ENCODE measurements at regions not wholly inside any gene's neighbourhood (a gene's known extent, or its start where the extent isn't known, plus 50 kb on each side); places are given as distances from the start of the nearest gene placed in this dataset.

- TF ChIP-seq, protein P1, sequence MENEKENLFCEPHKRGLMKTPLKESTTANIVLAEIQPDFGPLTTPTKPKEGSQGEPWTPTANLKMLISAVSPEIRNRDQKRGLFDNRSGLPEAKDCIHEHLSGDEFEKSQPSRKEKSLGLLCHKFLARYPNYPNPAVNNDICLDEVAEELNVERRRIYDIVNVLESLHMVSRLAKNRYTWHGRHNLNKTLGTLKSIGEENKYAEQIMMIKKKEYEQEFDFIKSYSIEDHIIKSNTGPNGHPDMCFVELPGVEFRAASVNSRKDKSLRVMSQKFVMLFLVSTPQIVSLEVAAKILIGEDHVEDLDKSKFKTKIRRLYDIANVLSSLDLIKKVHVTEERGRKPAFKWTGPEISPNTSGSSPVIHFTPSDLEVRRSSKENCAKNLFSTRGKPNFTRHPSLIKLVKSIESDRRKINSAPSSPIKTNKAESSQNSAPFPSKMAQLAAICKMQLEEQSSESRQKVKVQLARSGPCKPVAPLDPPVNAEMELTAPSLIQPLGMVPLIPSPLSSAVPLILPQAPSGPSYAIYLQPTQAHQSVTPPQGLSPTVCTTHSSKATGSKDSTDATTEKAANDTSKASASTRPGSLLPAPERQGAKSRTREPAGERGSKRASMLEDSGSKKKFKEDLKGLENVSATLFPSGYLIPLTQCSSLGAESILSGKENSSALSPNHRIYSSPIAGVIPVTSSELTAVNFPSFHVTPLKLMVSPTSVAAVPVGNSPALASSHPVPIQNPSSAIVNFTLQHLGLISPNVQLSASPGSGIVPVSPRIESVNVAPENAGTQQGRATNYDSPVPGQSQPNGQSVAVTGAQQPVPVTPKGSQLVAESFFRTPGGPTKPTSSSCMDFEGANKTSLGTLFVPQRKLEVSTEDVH (IDR thresholded peaks at IDR 0.05; ENCODE audit: low read depth, partially characterized antibody): no peak
- TF ChIP-seq, protein P2, sequence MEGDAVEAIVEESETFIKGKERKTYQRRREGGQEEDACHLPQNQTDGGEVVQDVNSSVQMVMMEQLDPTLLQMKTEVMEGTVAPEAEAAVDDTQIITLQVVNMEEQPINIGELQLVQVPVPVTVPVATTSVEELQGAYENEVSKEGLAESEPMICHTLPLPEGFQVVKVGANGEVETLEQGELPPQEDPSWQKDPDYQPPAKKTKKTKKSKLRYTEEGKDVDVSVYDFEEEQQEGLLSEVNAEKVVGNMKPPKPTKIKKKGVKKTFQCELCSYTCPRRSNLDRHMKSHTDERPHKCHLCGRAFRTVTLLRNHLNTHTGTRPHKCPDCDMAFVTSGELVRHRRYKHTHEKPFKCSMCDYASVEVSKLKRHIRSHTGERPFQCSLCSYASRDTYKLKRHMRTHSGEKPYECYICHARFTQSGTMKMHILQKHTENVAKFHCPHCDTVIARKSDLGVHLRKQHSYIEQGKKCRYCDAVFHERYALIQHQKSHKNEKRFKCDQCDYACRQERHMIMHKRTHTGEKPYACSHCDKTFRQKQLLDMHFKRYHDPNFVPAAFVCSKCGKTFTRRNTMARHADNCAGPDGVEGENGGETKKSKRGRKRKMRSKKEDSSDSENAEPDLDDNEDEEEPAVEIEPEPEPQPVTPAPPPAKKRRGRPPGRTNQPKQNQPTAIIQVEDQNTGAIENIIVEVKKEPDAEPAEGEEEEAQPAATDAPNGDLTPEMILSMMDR (IDR thresholded peaks at IDR 0.05 in 2 of 3, conservative IDR thresholded peaks at IDR 0.05 in 1 of 3; ENCODE audit: control insufficient read depth in 2 of 3, extremely low read depth in 1 of 3, insufficient read depth in 1 of 3, low read depth in 3 of 3, low read length in 3 of 3): no peak
- TF ChIP-seq KAT2A (conservative IDR thresholded peaks at IDR 0.05; ENCODE audit: control insufficient read depth, low read depth, low read length) (no peak), ZZZ3 (IDR thresholded peaks at IDR 0.05; ENCODE audit: control insufficient read depth, insufficient read length, low read depth) (no peak), EED (IDR thresholded peaks at IDR 0.05; ENCODE audit: low read depth) (no peak)
- TF ChIP-seq, protein P3, sequence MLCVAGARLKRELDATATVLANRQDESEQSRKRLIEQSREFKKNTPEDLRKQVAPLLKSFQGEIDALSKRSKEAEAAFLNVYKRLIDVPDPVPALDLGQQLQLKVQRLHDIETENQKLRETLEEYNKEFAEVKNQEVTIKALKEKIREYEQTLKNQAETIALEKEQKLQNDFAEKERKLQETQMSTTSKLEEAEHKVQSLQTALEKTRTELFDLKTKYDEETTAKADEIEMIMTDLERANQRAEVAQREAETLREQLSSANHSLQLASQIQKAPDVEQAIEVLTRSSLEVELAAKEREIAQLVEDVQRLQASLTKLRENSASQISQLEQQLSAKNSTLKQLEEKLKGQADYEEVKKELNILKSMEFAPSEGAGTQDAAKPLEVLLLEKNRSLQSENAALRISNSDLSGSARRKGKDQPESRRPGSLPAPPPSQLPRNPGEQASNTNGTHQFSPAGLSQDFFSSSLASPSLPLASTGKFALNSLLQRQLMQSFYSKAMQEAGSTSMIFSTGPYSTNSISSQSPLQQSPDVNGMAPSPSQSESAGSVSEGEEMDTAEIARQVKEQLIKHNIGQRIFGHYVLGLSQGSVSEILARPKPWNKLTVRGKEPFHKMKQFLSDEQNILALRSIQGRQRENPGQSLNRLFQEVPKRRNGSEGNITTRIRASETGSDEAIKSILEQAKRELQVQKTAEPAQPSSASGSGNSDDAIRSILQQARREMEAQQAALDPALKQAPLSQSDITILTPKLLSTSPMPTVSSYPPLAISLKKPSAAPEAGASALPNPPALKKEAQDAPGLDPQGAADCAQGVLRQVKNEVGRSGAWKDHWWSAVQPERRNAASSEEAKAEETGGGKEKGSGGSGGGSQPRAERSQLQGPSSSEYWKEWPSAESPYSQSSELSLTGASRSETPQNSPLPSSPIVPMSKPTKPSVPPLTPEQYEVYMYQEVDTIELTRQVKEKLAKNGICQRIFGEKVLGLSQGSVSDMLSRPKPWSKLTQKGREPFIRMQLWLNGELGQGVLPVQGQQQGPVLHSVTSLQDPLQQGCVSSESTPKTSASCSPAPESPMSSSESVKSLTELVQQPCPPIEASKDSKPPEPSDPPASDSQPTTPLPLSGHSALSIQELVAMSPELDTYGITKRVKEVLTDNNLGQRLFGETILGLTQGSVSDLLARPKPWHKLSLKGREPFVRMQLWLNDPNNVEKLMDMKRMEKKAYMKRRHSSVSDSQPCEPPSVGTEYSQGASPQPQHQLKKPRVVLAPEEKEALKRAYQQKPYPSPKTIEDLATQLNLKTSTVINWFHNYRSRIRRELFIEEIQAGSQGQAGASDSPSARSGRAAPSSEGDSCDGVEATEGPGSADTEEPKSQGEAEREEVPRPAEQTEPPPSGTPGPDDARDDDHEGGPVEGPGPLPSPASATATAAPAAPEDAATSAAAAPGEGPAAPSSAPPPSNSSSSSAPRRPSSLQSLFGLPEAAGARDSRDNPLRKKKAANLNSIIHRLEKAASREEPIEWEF (IDR thresholded peaks at IDR 0.05; ENCODE audit: insufficient replicate concordance, low read depth, low read length): no peak
- TF ChIP-seq, protein P4, sequence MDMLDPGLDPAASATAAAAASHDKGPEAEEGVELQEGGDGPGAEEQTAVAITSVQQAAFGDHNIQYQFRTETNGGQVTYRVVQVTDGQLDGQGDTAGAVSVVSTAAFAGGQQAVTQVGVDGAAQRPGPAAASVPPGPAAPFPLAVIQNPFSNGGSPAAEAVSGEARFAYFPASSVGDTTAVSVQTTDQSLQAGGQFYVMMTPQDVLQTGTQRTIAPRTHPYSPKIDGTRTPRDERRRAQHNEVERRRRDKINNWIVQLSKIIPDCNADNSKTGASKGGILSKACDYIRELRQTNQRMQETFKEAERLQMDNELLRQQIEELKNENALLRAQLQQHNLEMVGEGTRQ (IDR thresholded peaks at IDR 0.05; ENCODE audit: borderline replicate concordance, low read depth, low read length): no peak
- TF ChIP-seq, protein P5, sequence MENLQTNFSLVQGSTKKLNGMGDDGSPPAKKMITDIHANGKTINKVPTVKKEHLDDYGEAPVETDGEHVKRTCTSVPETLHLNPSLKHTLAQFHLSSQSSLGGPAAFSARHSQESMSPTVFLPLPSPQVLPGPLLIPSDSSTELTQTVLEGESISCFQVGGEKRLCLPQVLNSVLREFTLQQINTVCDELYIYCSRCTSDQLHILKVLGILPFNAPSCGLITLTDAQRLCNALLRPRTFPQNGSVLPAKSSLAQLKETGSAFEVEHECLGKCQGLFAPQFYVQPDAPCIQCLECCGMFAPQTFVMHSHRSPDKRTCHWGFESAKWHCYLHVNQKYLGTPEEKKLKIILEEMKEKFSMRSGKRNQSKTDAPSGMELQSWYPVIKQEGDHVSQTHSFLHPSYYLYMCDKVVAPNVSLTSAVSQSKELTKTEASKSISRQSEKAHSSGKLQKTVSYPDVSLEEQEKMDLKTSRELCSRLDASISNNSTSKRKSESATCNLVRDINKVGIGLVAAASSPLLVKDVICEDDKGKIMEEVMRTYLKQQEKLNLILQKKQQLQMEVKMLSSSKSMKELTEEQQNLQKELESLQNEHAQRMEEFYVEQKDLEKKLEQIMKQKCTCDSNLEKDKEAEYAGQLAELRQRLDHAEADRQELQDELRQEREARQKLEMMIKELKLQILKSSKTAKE (IDR thresholded peaks at IDR 0.05; ENCODE audit: low read depth, poor library complexity, severe bottlenecking): no peak
Measured at GRCh38 chr5:67917561-67917960, 298.0 kb upstream of the PIK3R1 start (continued).
